ENCODE measurements at regions not wholly inside any gene's neighbourhood (a gene's known extent, or its start where the extent isn't known, plus 50 kb on each side); places are given as distances from the start of the nearest gene placed in this dataset. TPM values are rescaled to one million over a fixed set of nuclear protein-coding genes. Genes with fewer than 3 reads are reported as not detected.
"Not testable (repeated sequence)": the region's sequence is repeated elsewhere in the genome, so short reads cannot be mapped to it uniquely, and the experiment has no call there.

DNA sequence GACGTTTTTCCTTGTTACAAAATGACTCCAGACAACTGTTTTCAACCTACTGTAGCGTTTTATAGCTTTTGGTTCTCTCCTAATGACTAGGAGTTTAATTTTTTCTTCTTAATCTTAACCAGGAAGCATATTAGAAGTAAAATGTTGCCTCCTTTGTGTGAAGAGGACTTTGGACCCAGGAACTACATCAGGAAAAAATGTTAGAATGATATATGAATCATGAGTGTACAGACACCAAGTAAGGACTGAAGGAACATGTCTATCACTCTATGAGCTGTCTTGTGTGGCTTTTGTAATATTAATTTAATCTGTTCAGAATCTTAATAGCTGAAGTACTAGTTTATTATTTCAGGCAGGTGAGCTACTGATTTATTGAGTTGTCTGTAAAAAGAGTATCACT, 71.0 kb upstream of the MARCKS start:
- DNase-seq (ENCODE audit: low read depth in 2 of 3, low spot score in 2 of 3), result no peak

DNA sequence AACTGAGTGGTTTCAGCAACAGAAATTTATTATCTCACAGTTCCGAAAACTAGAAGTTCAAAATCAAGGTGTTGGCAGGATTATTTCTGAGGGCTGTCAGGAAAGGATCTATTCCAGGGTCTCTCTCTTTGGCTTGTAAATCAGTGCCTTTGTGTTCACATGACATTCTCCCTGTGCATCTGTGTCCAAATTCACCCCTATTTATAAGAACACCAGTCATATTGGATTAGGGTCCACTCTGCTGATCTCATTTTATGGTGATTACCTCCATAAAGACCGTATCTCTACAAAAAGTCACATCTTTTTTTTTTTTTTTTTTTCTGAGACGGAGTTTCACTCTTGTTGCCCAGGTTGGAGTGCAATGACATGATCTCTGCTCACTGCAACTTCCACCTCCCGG, 68.6 kb upstream of the MARCKS start:
- DNase-seq (ENCODE audit: low read depth in 2 of 3, low spot score in 2 of 3), result no peak

DNA sequence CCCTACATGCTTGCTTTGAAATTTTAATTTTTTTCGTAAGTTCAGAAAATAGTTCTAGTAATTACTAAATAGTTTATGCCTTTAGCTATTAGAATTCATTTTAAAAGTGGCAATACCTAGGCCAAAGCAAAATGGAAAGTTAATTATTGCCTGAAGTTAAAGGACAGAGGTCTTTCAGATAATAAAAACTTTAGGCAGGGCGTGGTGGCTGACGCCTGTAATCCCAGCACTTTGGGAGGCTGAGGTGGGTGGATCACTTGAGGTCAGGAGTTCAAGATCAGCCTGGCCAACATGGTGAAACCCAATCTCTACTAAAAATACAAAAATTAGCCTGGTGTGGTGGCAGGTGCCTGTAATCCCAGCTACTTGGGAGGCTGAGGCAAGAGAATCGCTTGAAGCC, 65.9 kb upstream of the MARCKS start:
- not testable (repeated sequence) for DNase-seq (ENCODE audit: low read depth in 2 of 3, low spot score in 2 of 3)

DNA sequence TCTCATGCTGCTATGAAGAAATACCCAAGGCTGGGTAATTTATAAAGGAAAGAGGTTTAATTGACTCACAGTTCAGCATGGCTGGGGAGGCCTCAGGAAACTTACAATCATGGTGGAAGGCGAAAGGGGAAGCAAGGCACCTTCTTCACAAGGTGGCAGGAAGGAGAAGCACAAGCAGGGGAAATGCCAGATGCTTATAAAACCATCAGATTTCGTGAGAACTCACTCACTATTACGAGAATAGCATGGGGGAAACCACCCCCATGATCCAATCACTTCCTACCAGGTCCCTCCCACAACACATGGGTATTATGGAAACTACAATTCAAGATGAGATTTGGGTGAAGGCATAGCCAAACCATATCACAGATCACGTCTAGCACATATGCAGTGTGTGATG, 61.8 kb upstream of the MARCKS start:
- peak in 1 of 3 donors; percentile 2 for DNase-seq (ENCODE audit: low read depth in 2 of 3, low spot score in 2 of 3)

DNA sequence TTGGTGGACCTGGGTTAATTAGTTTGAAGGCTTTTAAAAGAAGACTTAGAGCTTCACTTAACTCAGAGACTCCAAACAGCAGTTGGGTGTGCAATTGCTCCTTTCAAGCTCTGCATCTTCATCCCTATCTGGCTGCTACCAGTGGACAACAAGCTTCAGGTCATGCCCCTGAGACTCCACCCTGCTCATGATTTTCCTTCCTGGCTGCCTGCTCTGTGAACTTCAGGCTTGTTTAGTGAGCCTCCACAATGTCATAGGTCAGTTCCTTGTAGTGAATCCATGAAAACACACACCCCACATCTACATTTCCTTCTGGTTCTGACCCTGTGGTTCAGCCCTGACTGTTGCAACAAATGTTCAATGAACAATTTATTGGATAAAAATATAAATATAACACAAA, 61.1 kb upstream of the MARCKS start:
- no peak for DNase-seq (ENCODE audit: low read depth in 2 of 3, low spot score in 2 of 3)

DNA sequence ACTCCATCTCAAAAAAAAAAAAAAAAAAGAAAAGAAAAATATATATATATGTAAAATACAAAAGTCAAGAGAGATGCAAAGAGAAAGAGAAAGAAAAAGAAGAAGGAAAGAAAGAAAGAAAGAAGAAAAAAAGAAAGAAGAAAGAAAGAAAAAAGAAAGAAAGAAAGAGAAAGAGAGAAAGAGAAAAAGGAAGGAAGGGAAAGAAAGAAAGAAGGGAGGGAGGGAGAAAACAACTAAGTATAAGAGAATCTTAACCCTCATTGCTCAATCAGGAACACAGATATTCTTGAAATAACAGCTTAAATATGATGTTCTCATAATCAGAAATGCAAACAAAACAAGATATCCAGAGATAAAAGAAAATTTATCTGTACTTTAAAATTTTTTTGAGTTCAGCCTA, 54.4 kb upstream of the MARCKS start:
- no peak for DNase-seq (ENCODE audit: low read depth in 2 of 3, low spot score in 2 of 3)

DNA sequence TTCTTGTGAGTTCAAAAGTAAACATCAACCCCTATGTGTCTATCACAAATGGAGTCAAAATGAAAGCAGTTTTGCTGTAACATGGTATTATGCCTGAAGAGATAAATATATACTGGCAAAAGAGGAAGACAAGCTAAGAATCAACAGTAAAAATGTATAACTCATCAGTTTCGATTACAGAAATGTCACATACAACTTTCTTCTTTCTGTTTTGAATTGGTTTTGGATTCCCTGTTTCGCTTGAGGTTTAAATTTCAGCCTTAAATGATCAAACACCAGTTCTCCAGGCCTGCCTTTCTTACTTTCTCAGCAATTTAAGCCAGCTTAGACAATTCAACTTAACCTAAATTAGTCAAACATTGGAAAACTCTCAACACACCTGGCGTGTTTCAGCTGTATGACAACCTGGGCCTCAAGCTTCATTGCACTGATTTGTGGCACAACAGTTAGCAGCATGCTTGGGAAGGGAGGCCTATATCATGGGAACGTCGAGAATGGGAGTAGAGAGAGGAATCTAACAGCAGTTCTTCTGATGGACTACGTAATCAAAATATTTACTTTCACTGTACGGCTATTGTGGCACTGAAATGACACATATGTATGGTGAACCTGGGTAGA, 51.9 kb upstream of the MARCKS start:
- DNase-seq (ENCODE audit: low read depth in 2 of 3, low spot score in 2 of 3), result peak in 1 of 3 donors; percentile 20

DNA sequence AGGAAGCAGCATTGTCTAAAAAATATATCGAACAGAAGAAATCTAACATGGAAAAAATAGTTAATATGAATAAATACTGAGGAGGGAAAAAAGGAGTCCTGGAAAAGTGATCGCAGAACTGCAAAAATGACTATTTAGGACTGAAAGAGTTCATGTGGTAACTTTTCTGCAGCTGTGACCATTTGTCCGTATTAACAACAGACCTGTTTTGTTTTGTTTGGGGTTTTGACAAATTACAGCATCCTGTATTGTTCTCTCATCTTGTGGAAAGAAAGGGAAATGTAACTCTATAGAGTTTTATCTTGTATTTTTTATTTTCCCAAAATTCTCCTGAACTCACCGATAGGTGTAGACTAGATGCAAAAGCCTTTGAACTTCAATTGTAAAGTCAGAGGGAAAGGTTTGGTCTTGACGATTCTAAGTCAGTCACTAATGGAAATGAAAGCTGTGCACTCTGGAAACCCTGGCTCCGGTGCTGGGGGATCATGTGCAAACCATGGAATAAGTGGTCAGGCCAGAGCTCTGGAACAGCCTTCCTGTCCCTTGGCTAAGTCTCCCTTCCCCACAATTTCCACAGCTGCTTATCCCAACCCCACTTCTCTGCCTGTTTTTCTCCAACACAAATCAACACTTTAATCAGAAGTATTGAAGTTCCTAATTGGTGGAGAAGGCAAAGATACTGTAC, 51.2 kb upstream of the MARCKS start:
- DNase-seq (ENCODE audit: low read depth in 2 of 3, low spot score in 2 of 3), result no peak

Small RNAs in the stretch of these regions (small RNA-seq; reads per million reads assigned to genes)
- gene RNU6-1163P, result not detected
